Suppressor macrophage (primary cell): ENCODE measurements at regions not wholly inside any gene's neighbourhood (a gene's known extent, or its start where the extent isn't known, plus 50 kb on each side); places are given as distances from the start of the nearest gene placed in this dataset.

Experiments
- DNase-seq, 4 experiments: peaks; one replicate each; pipeline ENCODE4 v3.0.0-alpha.2; 2020 to 2022

DNA sequence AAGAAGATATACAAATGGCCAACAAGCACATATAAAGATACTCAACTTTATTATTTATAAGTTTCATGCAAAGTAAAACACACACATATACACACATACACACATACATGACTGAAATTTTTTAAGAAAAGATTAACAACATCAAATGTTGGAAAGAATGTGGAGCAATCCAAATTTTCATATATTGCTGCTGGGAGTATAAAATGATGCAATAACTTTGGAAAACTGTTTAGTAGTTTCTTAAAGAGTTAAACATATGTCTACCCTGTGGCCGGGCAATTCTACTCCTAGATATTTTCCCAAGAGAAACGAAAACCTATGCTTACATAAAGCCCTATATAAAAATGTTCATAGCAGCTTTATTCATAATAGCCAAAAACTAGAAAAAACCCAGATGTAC is 99.8 kb upstream of the NR4A3 start:
- no peak for DNase-seq

DNA sequence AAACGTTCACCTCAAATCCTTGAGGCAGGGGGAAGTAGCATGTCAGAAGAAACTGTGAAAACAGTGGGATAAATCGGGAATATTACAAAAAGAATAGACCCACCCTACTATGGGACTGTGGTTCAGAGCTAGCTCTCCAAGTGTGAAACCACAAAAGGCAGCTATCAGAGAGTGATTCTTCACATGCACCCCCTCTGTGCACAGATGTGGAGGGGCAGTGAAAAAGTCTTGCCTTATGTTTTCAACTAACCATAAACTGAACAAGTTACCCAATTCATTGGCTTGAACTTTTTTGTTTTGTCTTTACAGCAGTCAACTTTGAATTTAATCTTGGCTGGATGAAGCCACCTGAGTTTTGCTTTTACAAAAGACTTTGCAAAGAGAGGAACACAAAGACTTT is 98.8 kb upstream of the NR4A3 start:
- DNase-seq: no peak

DNA sequence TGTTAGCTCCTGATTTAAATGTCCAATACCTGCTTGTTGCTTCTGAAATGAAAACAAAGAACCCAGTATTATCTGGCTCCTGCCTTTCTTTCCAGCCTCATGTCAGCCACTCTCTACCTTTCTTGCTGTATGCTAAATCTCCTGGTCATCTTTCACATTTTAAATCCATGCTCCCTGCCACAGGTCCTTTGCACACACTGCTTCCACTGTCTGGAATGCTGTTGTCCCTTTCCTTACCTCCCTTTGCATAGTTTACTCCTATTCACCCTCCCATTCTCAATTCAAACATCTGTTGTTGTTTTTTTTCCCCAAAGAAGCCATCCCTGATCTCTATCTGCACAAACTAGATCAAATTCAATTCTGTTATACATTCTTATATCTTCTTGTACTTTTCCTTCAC is 97.0 kb upstream of the NR4A3 start:
- no peak for DNase-seq

DNA sequence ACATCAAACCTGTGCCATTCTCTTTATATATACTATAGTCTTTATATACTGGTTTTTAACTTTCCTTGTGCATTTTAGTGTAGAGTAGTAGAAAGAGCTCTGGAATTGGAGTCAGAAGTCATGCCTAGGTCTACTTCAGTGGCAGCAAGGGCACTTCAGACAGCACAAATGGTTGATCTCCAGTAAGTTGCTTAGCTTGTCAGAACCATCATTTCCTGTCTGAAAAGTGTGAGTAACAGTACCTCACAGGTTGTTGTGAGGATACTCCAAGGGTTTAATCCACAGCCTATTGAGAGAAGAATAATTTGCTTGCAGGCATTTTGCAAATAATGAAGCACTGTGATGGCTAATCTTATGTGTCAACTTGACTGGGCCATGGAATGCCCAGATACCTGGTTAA is 95.8 kb upstream of the NR4A3 start:
- DNase-seq: no peak

DNA sequence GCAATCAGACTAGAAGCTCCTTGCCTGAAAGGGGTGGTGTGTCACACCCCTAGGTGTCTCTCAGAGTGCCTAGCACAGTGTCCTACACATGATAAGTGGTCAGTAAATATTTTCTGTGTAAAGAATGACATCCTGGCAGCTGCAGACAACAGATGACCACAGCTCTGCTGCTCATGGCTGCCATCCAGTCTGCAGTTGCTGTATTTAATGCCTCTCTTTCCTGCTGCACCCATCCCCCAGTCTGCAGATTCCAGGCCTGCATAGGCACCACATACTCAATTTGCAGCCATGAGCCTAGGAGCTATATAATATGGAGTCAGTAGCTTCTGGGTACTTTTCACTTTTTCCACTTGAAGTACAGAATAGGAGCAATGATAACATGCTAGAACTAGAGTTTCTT is 94.9 kb upstream of the NR4A3 start:
- no peak for DNase-seq

DNA sequence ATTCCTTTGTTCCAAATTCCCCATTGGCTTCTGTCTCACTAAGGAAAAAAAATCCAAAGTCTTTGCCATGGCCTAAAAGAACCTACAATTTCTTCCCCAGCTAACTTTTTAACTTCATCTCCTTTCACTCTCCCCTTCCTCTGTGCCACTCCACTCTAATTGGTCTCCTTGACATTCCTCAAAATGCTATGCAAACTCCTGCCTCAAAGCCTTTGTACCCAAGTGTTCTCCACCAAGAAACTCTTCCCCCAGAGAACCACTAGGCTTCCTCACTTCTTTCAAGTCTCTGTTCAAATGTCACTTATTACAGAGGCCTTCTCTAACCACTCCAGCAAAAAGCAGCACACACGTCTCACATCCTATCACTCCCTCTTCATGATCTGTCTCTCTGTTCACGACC is 91.6 kb upstream of the NR4A3 start:
- DNase-seq: no peak

DNA sequence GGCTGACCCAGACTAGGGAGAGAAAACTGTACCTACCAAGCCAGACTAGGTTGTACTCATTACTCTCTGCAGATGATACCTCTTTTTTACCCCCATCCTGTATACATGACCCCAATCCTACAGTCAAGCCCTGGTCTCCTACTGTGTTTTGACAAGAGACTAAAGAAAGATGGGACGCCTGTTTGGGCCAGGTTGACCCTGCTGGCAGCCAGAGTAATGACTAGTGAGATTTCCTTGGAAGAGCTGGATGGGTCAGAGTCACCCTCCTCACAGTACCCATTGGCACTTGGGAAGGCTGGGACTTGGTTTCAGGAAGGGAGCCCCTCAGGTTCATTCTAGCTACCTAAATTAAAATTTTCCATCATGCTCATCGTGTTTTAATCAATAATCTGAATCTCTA is 89.7 kb upstream of the NR4A3 start:
- DNase-seq: no peak

DNA sequence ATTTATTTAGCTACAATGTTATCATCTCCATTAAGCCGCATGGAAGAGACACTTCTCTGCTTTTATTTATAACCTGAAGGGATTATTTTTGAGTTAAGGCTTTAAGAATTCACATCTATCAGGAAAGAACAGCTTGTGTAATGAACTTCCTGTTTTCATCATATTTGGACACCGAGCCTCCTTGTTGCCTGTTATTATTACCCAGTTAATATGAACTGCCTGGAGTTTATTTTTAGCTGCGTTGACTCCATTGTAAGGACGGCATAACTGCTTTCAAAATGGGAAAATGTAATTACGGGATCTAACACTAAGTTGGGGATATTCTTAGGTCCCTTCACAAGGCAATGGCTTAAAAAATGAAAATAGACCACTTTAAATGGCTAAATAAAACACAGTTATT is 89.0 kb upstream of the NR4A3 start:
- DNase-seq: peak; percentile 31 to 72 (median 52)

DNA sequence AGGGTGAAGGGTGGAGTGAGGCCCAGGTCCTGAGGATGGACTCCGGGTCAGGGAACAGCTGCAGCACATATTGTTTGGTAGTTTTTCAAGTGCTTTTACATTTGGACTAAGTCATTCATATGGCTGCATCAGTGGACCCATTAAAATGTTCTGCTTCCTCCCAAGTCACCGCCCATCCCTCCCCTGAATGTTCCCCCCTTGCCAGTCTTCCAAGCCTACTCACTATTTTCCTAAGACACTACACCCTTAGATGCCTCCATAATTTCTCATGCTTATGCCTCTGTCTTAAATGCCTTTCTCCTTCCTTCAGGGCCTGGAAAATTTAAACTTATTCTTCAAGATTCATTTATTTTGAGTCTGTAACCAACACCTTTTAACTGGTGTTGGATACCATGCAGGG is 86.6 kb upstream of the NR4A3 start:
- DNase-seq: no peak

DNA sequence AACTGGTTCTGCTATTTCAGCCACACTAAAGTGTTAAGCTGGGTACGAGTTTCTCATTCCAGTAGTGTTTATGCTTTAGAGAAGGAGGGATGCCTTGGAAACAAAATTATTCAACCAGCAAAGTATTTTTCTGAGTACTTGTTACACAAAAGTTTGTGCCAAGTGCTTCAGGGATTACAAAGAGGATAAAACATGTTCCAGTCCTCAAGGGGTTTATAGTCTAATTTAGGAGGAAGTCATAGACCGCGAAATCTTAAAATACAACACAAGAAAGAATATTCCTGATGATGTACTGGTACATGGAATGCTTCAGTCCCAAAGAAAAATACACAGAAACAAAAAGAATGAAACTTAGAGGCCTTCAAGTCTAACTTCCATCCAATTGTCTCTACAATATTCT is 85.4 kb upstream of the NR4A3 start:
- no peak for DNase-seq

DNA sequence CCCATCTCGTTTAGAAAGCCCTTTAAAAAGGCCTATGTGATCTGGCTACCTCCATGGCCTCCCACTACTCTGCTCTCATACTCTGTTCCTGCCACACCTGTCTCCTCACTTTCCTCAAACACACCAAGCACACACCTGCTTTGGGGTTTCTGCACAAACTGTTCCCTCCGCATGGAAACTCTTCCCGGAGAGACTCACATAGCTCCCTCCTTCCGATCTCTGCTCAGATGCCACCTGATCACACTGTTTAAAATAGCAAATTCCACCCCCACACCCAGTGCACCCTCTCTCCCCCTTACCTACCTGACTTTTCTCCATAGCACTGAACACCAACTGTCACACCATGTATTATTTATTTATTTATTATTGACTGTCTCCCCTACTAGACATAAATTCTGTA is 84.0 kb upstream of the NR4A3 start:
- no peak for DNase-seq

DNA sequence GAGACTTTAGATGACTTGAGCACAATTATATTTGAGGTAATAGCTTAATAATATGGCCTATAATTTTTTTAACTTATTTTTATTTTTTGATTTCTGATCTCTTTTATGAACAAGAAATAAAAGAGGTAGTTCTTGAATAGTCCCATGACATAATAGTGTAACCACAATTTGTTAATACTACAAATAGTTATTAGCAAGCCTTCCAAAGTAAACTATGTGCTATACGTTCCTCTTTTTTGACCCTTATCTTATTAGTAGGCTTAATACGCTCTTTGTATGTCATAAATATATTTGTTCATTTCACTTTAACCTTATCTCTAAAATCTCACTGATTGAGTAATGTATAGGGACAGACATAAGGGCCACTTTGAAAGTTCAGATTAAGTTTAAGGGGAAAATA is 78.7 kb upstream of the NR4A3 start:
- DNase-seq: no peak

DNA sequence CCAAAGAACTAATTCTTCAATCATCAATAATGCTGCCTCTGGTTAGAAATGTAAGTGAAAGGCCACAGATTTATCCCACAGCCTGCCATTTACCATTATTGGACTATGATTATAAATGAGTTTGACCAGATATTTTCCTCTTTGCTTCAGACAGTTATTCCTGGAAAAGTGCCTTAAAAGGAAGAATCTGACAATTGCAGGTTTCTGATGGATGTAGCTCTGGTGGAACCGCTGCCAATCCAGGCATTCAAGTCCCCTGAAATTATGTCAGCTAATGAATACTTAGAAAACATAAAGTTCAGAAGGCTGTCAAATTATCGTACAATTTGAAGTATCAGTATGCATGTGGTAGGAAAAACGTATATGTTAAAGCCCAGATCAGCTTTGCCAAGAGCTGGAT is 78.2 kb upstream of the NR4A3 start:
- DNase-seq: no peak

DNA sequence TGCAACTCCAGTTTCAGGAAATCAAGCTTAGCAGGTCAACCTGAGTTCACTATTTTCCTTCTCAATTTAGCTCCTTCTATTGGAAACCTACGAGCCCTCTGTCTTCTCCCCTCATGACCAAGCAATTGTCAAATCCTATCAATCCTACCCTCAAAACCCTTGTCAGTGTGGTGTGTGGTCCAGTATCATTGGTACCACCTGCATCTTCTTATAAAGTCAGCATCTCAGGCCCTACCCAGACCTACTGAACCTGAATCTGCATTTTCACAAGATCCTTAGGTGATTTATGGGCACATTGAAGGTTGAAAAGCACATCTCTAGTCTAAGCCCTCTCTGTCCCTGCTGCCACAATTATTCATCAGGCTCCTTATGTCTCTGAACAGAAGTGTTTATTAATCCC is 77.6 kb upstream of the NR4A3 start:
- no peak for DNase-seq

DNA sequence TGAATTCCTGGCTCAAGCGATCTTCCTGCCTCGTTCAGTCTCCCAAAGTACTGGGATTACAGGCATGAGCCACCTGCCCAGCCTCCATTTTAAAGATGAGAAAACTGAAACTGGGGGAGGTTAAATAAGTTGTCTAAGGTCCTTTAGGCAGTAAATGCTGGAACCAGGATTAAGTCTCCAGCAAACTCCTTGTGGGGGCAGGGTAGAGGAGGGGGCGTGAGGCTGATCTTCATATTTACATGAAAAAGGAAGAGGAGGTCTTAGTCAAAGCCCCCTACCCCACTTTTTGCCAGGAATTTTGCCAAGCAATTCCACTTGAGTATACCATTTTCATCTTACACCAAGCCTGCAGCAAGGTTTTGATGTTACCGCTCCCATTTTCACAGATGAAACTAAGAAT is 76.6 kb upstream of the NR4A3 start:
- no peak for DNase-seq

DNA sequence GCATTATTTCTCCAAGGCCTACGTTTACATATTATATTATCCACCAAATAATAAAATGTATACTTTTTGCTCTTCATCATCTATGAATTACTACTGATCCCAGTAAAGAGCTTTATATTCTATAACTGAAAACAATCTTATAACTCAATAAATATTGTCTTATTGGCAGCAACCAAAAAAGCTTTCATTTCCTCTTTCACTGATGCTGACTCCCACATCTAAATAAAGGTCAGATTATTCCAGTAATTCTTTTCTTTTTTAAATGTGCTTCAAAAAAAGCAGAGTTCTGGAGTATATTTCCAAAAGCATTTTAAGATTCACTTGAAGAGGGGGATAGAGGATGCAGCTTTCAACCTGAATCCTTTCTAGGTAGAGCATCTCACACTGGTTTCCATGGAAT is 75.3 kb upstream of the NR4A3 start:
- peak in 3 of 4 experiments; percentile 19 to 58 (median 47) for DNase-seq

DNA sequence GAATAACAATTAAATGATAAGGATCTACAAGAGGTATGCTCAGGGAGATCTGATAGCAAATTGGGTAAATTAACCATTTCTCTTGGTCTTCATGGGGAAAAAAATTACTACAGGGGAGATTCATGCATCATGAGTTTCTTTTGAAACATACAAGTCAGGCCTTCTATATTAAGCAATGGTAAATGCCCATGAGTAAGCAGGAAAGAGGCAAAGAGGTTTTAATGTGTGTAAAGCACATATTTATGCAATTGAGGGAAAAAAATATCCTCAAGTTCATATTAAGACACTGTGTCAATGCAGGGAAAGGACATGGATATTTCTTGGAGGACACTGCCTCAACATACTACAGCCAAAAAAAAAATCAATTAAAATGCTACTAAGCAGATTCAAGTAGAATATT is 73.4 kb upstream of the NR4A3 start:
- DNase-seq: peak; percentile 14 to 88 (median 66)

DNA sequence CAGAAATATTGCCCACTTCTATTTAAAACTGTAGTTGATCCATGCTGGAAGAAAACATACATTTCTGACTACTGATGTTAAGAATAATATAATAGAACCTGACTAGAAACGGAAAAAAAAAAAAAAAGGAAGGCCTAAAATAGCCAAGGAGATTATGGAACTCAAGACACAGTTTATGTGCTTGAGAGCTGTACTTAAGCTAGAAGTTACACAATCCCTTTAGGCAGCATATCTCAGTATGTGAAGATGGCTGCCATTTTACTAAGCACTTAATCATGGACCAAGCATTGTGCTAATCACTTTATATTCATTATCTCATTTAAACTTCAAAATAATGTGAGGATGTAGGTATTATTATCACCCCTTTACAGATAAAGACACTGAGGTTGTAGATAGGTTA is 73.0 kb upstream of the NR4A3 start:
- peak; percentile 35 to 85 (median 61) for DNase-seq

DNA sequence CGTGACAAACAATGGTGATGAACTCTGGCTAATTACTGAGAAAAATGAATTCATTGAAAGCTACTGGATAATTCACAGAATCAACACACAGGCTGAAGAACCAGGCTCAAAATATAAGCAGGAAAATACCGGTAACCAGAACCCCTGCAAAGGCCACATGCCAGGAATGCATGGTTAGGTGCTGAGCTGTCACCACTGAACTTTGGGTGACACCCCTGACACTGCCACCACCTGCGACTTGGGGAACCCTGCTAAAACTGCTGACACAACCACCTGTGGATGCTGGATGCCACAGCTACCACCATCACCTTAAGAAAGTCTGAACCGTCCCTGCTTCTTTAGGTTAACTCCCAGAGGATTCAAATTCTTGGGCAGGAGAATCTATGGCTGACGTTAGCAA is 72.0 kb upstream of the NR4A3 start:
- DNase-seq: no peak

DNA sequence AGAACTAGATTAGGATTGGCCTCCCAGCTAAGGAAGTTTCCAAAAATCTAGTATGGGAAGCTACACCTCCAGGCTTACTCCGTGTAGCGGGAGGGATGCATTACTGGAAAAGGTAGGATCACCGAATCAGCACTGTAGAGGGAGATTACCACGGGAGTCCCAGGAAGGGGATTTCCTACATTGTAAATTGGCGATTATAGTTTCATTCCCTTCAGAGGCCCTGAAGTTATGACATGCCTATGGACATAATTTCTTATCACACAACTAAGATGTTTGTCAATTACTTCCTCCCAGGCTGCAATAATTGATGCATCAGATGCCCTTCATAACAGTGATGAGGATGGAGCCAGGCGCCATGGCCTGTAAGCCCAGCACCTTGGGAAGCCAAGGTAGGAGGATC is 71.2 kb upstream of the NR4A3 start:
- no peak for DNase-seq

DNA sequence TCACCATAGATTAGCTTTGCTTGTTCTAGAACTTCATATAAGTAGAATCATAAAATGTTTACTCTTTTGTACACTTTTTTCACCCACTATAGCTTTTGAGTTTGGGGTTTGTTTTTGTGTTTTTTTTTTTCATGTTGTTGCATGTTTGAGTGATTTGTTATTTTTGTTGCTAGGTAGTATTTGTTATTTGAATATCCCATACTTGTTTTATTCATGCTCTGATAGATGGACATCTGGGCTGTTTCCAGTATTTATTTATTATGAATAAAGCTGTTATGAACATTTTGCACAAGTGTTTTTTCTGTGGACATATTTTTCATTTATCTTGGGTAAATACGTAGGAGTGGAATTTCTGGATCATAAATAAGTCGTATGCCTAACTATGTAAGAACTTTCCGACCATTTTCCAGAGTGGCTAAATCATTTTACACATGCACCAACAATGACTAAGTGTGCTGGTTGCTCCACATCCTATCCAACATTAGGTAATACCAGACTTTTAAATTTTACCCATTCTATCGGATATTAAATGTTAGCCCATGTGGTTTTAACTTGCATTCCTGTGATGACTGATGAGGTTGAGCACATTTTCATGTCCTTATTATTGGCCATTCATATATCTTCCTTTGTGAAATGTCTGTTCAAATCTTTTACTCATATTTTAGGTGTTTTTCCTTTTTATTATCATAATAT is 69.1 kb upstream of the NR4A3 start:
- DNase-seq: no peak

DNA sequence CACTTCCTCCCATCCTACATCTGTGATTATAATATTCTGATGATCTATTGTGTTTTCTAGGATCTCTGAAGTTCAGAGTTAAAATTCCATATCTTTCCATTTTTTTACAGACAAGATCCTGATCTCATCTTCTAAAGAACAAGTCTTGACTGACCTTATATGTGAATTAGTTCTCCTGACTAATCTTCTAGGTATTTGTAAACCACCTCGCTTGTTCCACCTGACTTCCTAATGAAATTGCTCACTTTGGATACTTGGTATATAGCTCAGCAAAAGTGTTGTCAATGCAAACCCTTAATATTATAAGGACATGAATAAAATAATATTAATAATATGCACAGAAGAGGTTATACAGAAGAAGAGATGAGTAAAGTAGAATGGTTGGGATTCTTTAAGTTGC is 68.2 kb upstream of the NR4A3 start:
- no peak for DNase-seq

DNA sequence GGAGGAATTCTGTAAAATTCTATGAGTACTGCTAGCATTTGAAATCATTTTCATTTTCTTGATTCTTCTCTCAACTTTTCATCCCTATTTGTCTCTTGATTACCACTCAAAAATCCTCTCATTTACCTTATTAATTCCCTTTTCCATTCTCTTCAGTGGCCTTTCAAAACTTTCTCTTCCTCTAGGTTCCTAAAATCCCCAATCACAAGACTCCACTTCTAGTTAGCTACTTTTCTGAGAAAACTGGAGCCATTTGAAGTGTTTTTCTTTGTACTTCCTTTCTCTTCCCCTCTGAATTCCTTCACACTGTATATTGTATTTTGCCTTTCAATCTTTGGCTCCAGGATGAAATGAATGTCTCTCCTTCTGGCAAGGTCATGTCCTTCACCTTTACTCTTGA is 61.3 kb upstream of the NR4A3 start:
- peak in 2 of 4 experiments; percentile 16 to 33 for DNase-seq

DNA sequence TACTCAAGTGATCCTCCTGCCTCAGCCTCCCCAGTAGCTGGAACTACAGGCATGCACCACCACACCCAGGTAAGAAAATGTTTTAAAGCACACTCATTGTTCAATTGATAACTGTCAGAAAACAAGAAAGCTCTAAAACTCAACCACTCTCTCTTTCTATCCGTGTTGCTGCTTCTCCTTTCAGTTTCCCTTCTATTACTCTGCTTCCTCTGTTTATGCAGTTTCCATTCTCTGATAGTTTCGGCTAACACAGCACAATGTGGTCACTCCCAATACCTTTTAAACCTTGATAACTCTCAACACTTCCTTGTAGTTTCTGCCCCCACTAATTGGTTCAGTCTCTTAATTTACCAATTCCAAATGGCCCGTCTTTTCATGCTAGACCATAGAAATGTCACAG is 59.2 kb upstream of the NR4A3 start:
- peak in 3 of 4 experiments; percentile 15 to 63 (median 45) for DNase-seq
